22Rv1 (cell line): ENCODE measurements at regions not wholly inside any gene's neighbourhood (a gene's known extent, or its start where the extent isn't known, plus 50 kb on each side); places are given as distances from the start of the nearest gene placed in this dataset.

ENCODE experiments used
- ZFX ChIP-seq: fragments of 450-650 bp; IDR thresholded peaks from 2 replicates; pipeline ENCODE4 v1.6.1; 2017; ENCODE audit warnings: antibody characterized with exemption, borderline replicate concordance
- TF ChIP-seq, protein P1 (sequence below): fragments of 450-650 bp; IDR thresholded peaks from 2 replicates; pipeline ENCODE4 v1.5.1; 2017; ENCODE audit warnings: mild to moderate bottlenecking

- TF ChIP-seq, protein P1, sequence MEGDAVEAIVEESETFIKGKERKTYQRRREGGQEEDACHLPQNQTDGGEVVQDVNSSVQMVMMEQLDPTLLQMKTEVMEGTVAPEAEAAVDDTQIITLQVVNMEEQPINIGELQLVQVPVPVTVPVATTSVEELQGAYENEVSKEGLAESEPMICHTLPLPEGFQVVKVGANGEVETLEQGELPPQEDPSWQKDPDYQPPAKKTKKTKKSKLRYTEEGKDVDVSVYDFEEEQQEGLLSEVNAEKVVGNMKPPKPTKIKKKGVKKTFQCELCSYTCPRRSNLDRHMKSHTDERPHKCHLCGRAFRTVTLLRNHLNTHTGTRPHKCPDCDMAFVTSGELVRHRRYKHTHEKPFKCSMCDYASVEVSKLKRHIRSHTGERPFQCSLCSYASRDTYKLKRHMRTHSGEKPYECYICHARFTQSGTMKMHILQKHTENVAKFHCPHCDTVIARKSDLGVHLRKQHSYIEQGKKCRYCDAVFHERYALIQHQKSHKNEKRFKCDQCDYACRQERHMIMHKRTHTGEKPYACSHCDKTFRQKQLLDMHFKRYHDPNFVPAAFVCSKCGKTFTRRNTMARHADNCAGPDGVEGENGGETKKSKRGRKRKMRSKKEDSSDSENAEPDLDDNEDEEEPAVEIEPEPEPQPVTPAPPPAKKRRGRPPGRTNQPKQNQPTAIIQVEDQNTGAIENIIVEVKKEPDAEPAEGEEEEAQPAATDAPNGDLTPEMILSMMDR: no peak
- no peak for TF ChIP-seq ZFX
Observed at GRCh38 chr6:156694679-156695078, 82.5 kb upstream of the ARID1B start.
